Loucy (cell line): ENCODE measurements at regions not wholly inside any gene's neighbourhood (a gene's known extent, or its start where the extent isn't known, plus 50 kb on each side); places are given as distances from the start of the nearest gene placed in this dataset.

Experiments used
- H2AFZ ChIP-seq: fragments of 200-600 bp; sonication (generic); 2 replicates; pipeline ENCODE4 v1.6.0; 2016; ENCODE audit warnings: antibody characterized with exemption, mild to moderate bottlenecking, low read length, moderate library complexity
- H3F3A ChIP-seq: fragments of 200-600 bp; 2 replicates; pipeline ENCODE4 v1.6.0; 2016; ENCODE audit warnings: antibody characterized with exemption, low read depth, mild to moderate bottlenecking
- H3K27me3 ChIP-seq: fragments of 200-600 bp; sonication (generic); 2 replicates; pipeline ENCODE4 v1.6.1; 2014; ENCODE audit warnings: low read length, mild to moderate bottlenecking; ENCODE audit not compliant: insufficient read depth, poor library complexity, severe bottlenecking
- H3K36me3 ChIP-seq: fragments of 200-600 bp; sonication (generic); 2 replicates; pipeline ENCODE4 v1.6.1; 2016; ENCODE audit warnings: low read length; ENCODE audit not compliant: insufficient read depth
- H3K4me1 ChIP-seq: fragments of 200-600 bp; sonication (generic); 2 replicates; pipeline ENCODE4 v1.5.1; 2014; ENCODE audit warnings: low read length, mild to moderate bottlenecking; ENCODE audit not compliant: insufficient read depth, poor library complexity, severe bottlenecking
- H3K4me2 ChIP-seq: fragments of 200-600 bp; sonication (generic); 2 replicates; pipeline ENCODE4 v1.6.0; 2014; ENCODE audit warnings: antibody characterized with exemption, low read length, low read depth, mild to moderate bottlenecking; ENCODE audit not compliant: poor library complexity, severe bottlenecking
- H3K4me3 ChIP-seq: fragments of 200-600 bp; sonication (generic); 2 replicates; pipeline ENCODE4 v1.5.1; 2014; ENCODE audit warnings: low read length, mild to moderate bottlenecking, mixed read lengths; ENCODE audit not compliant: poor library complexity, severe bottlenecking
- H3K79me2 ChIP-seq: fragments of 200-600 bp; sonication (generic); 2 replicates; pipeline ENCODE4 v1.6.1; 2014; ENCODE audit warnings: low read length; ENCODE audit not compliant: insufficient read depth
- H3K9ac ChIP-seq: fragments of 200-600 bp; sonication (generic); 2 replicates; pipeline ENCODE4 v1.6.0; 2014; ENCODE audit warnings: mild to moderate bottlenecking, low read depth, low read length, moderate library complexity; ENCODE audit not compliant: poor library complexity, severe bottlenecking
- H3K9me2 ChIP-seq: fragments of 200-600 bp; sonication (generic); replicated peaks from 2 replicates; pipeline ENCODE4 v1.6.1; 2016; ENCODE audit warnings: low read depth, low read length, mixed read lengths
- H3K9me3 ChIP-seq: fragments of 200-600 bp; sonication (generic); 2 replicates; pipeline ENCODE4 v1.6.1; 2014; ENCODE audit warnings: mild to moderate bottlenecking, antibody characterized with exemption, low read length, low read depth; ENCODE audit not compliant: insufficient read depth
- H4K20me1 ChIP-seq: fragments of 200-600 bp; sonication (generic); 2 replicates; pipeline ENCODE4 v1.6.0; 2014; ENCODE audit warnings: antibody characterized with exemption, low read length, mild to moderate bottlenecking; ENCODE audit not compliant: insufficient read depth, poor library complexity, severe bottlenecking
- EZH2phosphoT487 ChIP-seq: fragments of 200-600 bp; IDR thresholded peaks from 2 replicates; pipeline ENCODE4 v1.6.1; 2018; ENCODE audit warnings: antibody characterized with exemption, mild to moderate bottlenecking, moderate library complexity, borderline replicate concordance
- TF ChIP-seq, protein P1 (sequence below): fragments of 200-600 bp; sonication (generic); conservative IDR thresholded peaks from 2 replicates; pipeline ENCODE4 v1.5.1; 2014; ENCODE audit warnings: mild to moderate bottlenecking, antibody characterized with exemption, low read length

DNA sequence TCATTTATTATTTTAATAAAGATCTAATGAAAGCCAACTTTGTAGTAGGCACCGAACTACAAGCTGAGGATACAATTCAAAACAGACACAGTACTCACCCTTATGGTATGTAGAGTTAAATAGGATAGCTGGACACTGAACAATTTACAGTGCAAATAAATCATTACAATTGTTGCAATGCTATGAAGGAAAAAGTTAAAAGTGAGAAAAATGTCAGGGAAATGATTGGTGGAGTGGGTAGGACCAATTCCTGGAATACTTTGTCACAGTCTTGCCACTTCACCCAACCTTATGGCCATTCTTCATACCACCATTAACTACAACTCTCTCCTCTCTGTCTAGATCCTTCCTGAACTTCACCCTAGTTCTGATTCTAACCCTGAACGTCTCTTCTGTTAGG lies 70.1 kb upstream of the CCSER1 start:
- Histone ChIP-seq H3K9ac (no peak overlapping the region), H3F3A (no peaks in the 10 kb centered on the region), H3K79me2 (no peaks in the 10 kb centered on the region), H3K4me3 (no peak overlapping the region), H3K4me2 (no peak overlapping the region), H3K9me3 (no peaks in the 10 kb centered on the region), H3K9me2 (no peaks in the 10 kb centered on the region), H3K27me3 (no peaks in the 10 kb centered on the region), H4K20me1 (no peaks in the 10 kb centered on the region), H2AFZ (no peak overlapping the region), H3K4me1 (no peaks in the 10 kb centered on the region), H3K36me3 (no peaks in the 10 kb centered on the region)
- TF ChIP-seq EZH2phosphoT487, result no peak
- TF ChIP-seq, protein P1, sequence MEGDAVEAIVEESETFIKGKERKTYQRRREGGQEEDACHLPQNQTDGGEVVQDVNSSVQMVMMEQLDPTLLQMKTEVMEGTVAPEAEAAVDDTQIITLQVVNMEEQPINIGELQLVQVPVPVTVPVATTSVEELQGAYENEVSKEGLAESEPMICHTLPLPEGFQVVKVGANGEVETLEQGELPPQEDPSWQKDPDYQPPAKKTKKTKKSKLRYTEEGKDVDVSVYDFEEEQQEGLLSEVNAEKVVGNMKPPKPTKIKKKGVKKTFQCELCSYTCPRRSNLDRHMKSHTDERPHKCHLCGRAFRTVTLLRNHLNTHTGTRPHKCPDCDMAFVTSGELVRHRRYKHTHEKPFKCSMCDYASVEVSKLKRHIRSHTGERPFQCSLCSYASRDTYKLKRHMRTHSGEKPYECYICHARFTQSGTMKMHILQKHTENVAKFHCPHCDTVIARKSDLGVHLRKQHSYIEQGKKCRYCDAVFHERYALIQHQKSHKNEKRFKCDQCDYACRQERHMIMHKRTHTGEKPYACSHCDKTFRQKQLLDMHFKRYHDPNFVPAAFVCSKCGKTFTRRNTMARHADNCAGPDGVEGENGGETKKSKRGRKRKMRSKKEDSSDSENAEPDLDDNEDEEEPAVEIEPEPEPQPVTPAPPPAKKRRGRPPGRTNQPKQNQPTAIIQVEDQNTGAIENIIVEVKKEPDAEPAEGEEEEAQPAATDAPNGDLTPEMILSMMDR, result no peak

DNA sequence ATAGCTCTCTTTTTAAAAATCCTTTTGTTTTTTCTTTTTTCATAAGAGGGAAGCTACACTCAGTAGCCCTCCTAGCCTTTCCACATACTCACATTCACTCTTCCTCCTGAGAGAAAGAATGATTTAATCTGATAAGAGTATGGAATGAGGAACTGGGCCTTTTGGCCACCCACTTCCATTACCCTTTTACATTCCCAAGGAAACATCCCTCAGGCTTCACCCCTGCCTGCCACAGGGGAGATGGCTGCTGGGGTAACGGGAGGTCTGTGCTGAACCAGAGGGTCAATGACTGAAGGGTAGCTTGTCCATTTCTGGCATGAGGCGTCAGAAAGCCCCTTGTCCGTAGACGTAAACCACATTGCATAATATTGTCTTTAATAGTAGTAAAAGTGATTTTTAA lies 67.2 kb upstream of the CCSER1 start:
- Histone ChIP-seq H3K4me1 (no peaks in the 10 kb centered on the region), H3K4me3 (no peak overlapping the region), H3K9me3 (no peaks in the 10 kb centered on the region), H3K27me3 (no peaks in the 10 kb centered on the region), H3K36me3 (no peaks in the 10 kb centered on the region), H3F3A (no peaks in the 10 kb centered on the region), H3K4me2 (no peak overlapping the region), H3K9ac (no peak overlapping the region), H4K20me1 (no peaks in the 10 kb centered on the region), H3K79me2 (no peaks in the 10 kb centered on the region), H2AFZ (no peak overlapping the region), H3K9me2 (no peaks in the 10 kb centered on the region)
- TF ChIP-seq, protein P1, result no peak
- TF ChIP-seq EZH2phosphoT487, result no peak

DNA sequence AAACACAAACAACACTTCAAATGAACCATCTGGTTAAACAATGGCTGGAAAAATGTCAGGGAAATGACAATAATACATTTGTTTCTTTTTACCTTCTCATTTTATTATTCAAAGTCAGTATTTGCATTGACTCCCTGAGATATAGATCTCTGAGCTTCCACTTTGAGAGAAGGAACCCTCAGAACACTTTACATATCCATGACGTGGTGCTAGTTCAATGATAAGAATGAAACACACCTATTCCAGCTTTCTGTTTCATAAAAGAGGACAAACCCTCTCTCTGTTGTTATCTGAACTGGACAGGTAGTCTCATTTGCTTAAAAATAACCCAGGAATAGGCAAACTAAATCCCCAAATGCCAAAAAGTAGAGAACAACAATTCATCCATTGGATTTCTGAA lies 65.3 kb upstream of the CCSER1 start:
- H3K4me3 ChIP-seq, result no peak overlapping the region
- no peak overlapping the region for H3K4me2 ChIP-seq
- H3K79me2 ChIP-seq, result no peaks in the 10 kb centered on the region
- no peaks in the 10 kb centered on the region for H3K4me1 ChIP-seq
- no peaks in the 10 kb centered on the region for H3K9me3 ChIP-seq
- TF ChIP-seq, protein P1, result no peak
- no peak for TF ChIP-seq EZH2phosphoT487
- no peaks in the 10 kb centered on the region for H3K27me3 ChIP-seq
- H4K20me1 ChIP-seq, result no peaks in the 10 kb centered on the region
- no peaks in the 10 kb centered on the region for H3K9me2 ChIP-seq
- H3K9ac ChIP-seq, result no peak overlapping the region
- H3K36me3 ChIP-seq, result no peaks in the 10 kb centered on the region
- H3F3A ChIP-seq, result no peaks in the 10 kb centered on the region
- H2AFZ ChIP-seq, result no peak overlapping the region
